ENCODE measurements at regions not wholly inside any gene's neighbourhood (a gene's known extent, or its start where the extent isn't known, plus 50 kb on each side); places are given as distances from the start of the nearest gene placed in this dataset.

DNA sequence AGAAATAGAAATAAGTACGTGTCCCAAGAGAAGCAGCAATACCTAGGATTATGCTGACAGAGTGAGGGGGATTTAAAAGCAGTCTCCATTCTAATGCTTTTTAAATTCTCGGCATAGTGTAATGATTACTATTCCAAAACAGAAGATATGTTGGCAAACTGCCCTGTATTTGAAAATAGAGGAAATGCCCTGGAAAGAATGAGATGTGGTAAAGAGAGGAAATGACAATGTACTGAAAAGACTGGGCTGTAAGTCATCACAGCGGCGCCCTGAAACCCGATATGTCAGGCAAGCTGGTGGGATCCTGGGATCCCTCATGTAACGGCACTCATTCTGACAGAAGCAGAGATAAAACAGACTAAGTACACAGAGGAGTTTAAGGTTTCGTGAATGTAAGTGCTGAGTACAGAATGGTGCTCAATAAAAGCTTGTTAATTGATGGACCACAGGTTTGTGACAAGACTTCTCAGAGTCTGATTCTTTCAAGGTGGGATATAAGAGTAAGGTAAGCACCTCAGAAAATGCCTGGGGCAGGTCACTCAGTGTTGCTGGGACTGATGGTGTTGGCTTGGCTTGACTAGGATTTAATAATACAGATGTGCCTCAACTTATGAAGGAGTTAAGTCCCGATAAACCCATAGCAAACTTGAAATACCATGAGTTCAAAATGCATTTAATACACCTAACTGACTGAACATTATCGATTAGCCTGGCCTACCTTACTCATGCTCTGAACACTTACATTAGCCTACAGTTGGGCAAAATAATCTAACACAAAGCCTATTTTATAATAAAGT, 91.4 kb downstream of the NFKBIZ start:
- Histone ChIP-seq H3K4me1 (peaks cover 0 to 69% (median 37%) of the 10 kb centered on the region in 9 donors), H3K27ac (peak overlapping the region in 7 of 10 donors; percentile 14 to 64 (median 58)), H3K36me3 (no peaks in the 10 kb centered on the region), H3K27me3 (no peaks in the 10 kb centered on the region), H3K9me3 (no peaks in the 10 kb centered on the region), H3K4me3 (peak overlapping the region in 4 of 10 donors; percentile 3 to 23 (median 12))
- TF ChIP-seq, protein P1, sequence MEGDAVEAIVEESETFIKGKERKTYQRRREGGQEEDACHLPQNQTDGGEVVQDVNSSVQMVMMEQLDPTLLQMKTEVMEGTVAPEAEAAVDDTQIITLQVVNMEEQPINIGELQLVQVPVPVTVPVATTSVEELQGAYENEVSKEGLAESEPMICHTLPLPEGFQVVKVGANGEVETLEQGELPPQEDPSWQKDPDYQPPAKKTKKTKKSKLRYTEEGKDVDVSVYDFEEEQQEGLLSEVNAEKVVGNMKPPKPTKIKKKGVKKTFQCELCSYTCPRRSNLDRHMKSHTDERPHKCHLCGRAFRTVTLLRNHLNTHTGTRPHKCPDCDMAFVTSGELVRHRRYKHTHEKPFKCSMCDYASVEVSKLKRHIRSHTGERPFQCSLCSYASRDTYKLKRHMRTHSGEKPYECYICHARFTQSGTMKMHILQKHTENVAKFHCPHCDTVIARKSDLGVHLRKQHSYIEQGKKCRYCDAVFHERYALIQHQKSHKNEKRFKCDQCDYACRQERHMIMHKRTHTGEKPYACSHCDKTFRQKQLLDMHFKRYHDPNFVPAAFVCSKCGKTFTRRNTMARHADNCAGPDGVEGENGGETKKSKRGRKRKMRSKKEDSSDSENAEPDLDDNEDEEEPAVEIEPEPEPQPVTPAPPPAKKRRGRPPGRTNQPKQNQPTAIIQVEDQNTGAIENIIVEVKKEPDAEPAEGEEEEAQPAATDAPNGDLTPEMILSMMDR (IDR thresholded peaks at IDR 0.05): no peak
- 18 to 24% methylated on average over 9 of the region's 9 CpGs for WGBS, 2 donors
- DNase-seq: peak; percentile 44 to 60
- ATAC-seq: peak; percentile 73 to 93 (median 89)
- intact Hi-C loops (cut with DNase I): no loop called here

DNA sequence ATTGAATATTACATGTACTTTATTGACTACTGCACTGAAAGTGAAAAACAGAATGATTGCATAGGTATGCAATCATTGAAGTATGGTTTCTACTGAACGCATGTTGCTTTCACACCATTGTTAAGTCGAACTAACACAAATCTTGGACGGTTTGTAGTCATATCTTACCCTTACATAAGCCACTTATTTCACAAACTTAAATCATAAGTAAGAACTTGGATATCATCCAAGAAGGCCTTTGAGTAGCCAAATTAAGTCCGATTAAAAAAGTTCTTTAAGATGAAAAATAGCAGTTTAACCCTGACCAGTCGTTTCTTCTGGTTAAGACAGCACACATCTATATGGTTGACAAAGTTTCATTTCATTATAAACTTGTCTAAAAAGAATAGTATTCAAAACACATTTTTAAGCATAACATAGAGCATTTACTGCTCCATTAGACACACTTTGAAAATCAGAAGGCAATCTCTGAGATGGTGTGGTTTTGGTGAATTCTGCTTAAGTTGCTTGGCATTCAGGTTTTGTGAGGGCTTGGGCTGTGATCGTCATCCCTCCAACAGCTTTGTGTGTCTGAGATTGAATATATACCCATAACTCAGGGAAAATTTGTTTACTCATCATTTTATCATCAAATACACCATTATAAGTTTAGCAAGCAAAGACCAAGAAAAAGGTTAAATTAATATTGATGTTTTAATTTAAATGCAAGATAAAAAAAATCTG, 92.2 kb downstream of the NFKBIZ start:
- H3K9me3 ChIP-seq: no peaks in the 10 kb centered on the region
- DNase-seq (no peak), ATAC-seq (no peak)
- no peaks in the 10 kb centered on the region for H3K27me3 ChIP-seq
- no peaks in the 10 kb centered on the region for H3K36me3 ChIP-seq
- H3K4me1 ChIP-seq: peaks cover 0 to 62% (median 37%) of the 10 kb centered on the region in 9 donors
- H3K4me3 ChIP-seq: no peak overlapping the region
- 59% methylated on average over 6 of the region's 6 CpGs for WGBS, 2 donors
- TF ChIP-seq, protein P1 (IDR thresholded peaks at IDR 0.05): no peak
- intact Hi-C loops (cut with DNase I): no loop called here
- peak overlapping the region in 6 of 10 donors; percentile 6 to 64 (median 57) for H3K27ac ChIP-seq

DNA sequence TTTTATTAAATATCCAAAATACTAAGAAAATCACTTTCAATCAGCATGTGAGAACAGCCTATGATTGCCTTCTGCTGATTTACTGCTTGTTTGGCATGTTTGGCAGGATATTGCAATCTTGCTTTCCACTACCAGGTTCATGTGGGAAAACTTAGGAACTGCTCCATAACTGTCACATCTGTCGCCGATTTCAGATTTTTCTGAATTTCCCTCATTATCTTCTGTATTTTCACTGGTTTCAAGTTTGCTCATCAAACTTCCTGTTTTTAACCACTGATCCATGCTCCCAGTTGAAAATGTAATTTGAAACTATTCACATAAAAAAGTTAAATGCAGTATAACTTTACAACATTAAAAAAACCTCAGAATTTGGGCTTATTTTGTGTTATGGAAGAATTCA, 93.0 kb downstream of the NFKBIZ start:
- Histone ChIP-seq H3K36me3 (no peaks in the 10 kb centered on the region), H3K4me1 (peaks cover 0 to 54% (median 37%) of the 10 kb centered on the region in 9 donors), H3K27me3 (no peaks in the 10 kb centered on the region), H3K27ac (peak overlapping the region in 1 of 10 donors; percentile 60), H3K4me3 (no peak overlapping the region), H3K9me3 (no peaks in the 10 kb centered on the region)
- WGBS, 2 donors: 18 to 66% methylated on average over 2 of the region's 2 CpGs
- ATAC-seq (no peak), DNase-seq (no peak)
- intact Hi-C loops (cut with DNase I): no loop called here
- TF ChIP-seq, protein P1 (IDR thresholded peaks at IDR 0.05): no peak

DNA sequence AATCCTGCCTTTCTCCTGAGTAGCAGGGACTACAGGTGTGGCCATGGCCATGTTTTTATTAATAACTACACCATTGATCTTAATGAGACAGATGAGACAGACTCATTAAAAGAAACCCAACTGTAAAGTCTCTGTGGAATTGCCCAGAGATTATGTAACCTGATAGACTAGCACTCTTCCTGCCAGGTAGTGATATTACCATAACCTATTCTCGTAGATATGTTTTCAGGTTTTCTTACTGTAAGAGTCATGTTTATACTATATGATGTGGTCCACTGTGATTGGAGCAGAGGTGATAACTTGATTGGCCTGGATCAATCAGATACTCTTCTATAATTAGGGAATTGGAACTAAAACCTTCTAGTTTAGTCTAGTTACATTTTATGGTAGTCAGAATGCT, 93.7 kb downstream of the NFKBIZ start:
- H3K4me3 ChIP-seq: no peak overlapping the region
- H3K27me3 ChIP-seq: no peaks in the 10 kb centered on the region
- intact Hi-C loops (cut with DNase I): no loop called here
- TF ChIP-seq, protein P1 (IDR thresholded peaks at IDR 0.05): no peak
- no peaks in the 10 kb centered on the region for H3K36me3 ChIP-seq
- ATAC-seq: no peak
- H3K4me1 ChIP-seq: peaks cover 0 to 47% (median 35%) of the 10 kb centered on the region in 9 donors
- WGBS, 2 donors: 86 to 89% methylated on average over 1 of the region's 1 CpG
- DNase-seq: no peak
- no peaks in the 10 kb centered on the region for H3K9me3 ChIP-seq
- H3K27ac ChIP-seq: no peak overlapping the region
